Transverse colon (tissue), 4 donors: ENCODE measurements at regions not wholly inside any gene's neighbourhood (a gene's known extent, or its start where the extent isn't known, plus 50 kb on each side); places are given as distances from the start of the nearest gene placed in this dataset.

Experiments
- DNase-seq: peaks from one replicate; pipeline ENCODE4 v3.0.0-alpha.2; 2019
- H3K27ac ChIP-seq, 4 donors: fragments of 200-600 bp; sonication (generic); 2 replicates each; pipeline ENCODE4 v1.5.1; 2016 to 2018; ENCODE audit warnings: inconsistent platforms in 4 of 4
- H3K27me3 ChIP-seq: fragments of 200-600 bp; sonication (generic); 2 replicates; pipeline ENCODE4 v1.5.1; 2017; ENCODE audit warnings: inconsistent platforms
- H3K36me3 ChIP-seq, 4 donors: fragments of 200-600 bp; sonication (generic); 2 replicates each; pipeline ENCODE4 v1.5.1; 2017 to 2019; ENCODE audit warnings: inconsistent platforms in 4 of 4
- H3K4me1 ChIP-seq, 4 donors: fragments of 200-600 bp; sonication (generic); 2 replicates each; pipeline ENCODE4 v1.5.1; 2017 to 2020; ENCODE audit warnings: inconsistent platforms in 4 of 4
- H3K4me3 ChIP-seq, 4 donors: fragments of 200-600 bp; sonication (generic); 1 replicate in 1 of 4; 2 replicates in 3 of 4; pipeline versions ENCODE4 v1.5.1 to v1.6.1; 2017 to 2019; ENCODE audit warnings: inconsistent platforms in 4 of 4
- H3K9me3 ChIP-seq, 2 donors: fragments of 200-600 bp; sonication (generic); 2 replicates each; pipeline ENCODE4 v1.5.1; 2017 to 2019; ENCODE audit warnings: inconsistent platforms in 2 of 2
- EP300 ChIP-seq: sonication (generic); formaldehyde crosslinking; IDR thresholded peaks from one replicate; pipeline ENCODE4 v1.6.1; 2017; ENCODE audit warnings: antibody characterized with exemption, low read depth
- POLR2A ChIP-seq: fragments of 450-650 bp; IDR thresholded peaks from one replicate; pipeline ENCODE4 v1.6.1; 2016; ENCODE audit warnings: antibody characterized with exemption, mild to moderate bottlenecking, moderate library complexity
- POLR2AphosphoS5 ChIP-seq, 3 donors: sonication (generic); formaldehyde crosslinking; IDR thresholded peaks; one replicate each; pipeline ENCODE4 v1.6.1; 2016; ENCODE audit warnings: antibody characterized with exemption in 3 of 3
- WGBS, 2 donors: methylation state at CpG; one replicate each; pipeline ENCODE4 v1.1.5; 2018; ENCODE audit warnings: low coverage in 1 of 2; 5-methylcytosine and 5-hydroxymethylcytosine counted together
- in situ Hi-C, 4 donors: fragments of 200-750 bp; cut with MboI; loops; one replicate each; pipeline versions ENCODE4 v1.15.0 to v1.15.1; 2017; ENCODE audit warnings: low sequenced_read_pairs in 3 of 4, low pct_ligation_motif_present in 1 of 4, low pct_unique_long_range_greater_than_20kb in 1 of 4
- intact Hi-C: fragments of 100-400 bp; cut with DNase I; formaldehyde crosslinking; loops from one replicate; pipeline ENCODE4 v1.15.1; 2023; ENCODE audit warnings: low total_unique reads
- TF ChIP-seq, protein P1 (sequence below), 5 experiments: fragments of 200-600 bp in 3 of 5; fragments of 450-650 bp in 2 of 5; sonication (generic) in 3 of 5; IDR thresholded peaks; 1 replicate in 2 of 5; 2 replicates in 3 of 5; pipeline ENCODE4 v1.5.1; 2016 to 2017; ENCODE audit warnings: antibody characterized with exemption in 5 of 5, inconsistent platforms in 3 of 5, mild to moderate bottlenecking in 2 of 5, moderate library complexity in 1 of 5

GRCh38 chr14:73789989-73790581, 61.5 kb upstream of the PTGR2 start:
- in situ Hi-C loops = no loop called here
- no peak overlapping the region for H3K4me3 ChIP-seq
- H3K36me3 ChIP-seq = no peaks in the 10 kb centered on the region
- H3K4me1 ChIP-seq = peaks cover 42 to 59% (median 50%) of the 10 kb centered on the region in 4 donors
- H3K9me3 ChIP-seq = no peaks in the 10 kb centered on the region
- DNase-seq = peak; percentile 56
- peak overlapping the region; percentile 99 for H3K27ac ChIP-seq
- TF ChIP-seq POLR2AphosphoS5 (IDR thresholded peaks at IDR 0.05) (peak; percentile 64 to 86 (median 80)), EP300 (peak; percentile 95), POLR2A (peak; percentile 60)
- TF ChIP-seq, protein P1, sequence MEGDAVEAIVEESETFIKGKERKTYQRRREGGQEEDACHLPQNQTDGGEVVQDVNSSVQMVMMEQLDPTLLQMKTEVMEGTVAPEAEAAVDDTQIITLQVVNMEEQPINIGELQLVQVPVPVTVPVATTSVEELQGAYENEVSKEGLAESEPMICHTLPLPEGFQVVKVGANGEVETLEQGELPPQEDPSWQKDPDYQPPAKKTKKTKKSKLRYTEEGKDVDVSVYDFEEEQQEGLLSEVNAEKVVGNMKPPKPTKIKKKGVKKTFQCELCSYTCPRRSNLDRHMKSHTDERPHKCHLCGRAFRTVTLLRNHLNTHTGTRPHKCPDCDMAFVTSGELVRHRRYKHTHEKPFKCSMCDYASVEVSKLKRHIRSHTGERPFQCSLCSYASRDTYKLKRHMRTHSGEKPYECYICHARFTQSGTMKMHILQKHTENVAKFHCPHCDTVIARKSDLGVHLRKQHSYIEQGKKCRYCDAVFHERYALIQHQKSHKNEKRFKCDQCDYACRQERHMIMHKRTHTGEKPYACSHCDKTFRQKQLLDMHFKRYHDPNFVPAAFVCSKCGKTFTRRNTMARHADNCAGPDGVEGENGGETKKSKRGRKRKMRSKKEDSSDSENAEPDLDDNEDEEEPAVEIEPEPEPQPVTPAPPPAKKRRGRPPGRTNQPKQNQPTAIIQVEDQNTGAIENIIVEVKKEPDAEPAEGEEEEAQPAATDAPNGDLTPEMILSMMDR (IDR thresholded peaks at IDR 0.05) = no peak
- intact Hi-C loops = loop anchor here (2.0 to 5.0 kb wide), 2 partner anchors 33 to 48 kb away; no protein-coding TSS in a partner anchor
- WGBS, 2 donors = 30 to 59% methylated on average over 2 to 10 of the region's 10 CpGs
- H3K27me3 ChIP-seq = no peaks in the 10 kb centered on the region

- Histone ChIP-seq H3K4me3 (no peak overlapping the region), H3K9me3 (no peaks in the 10 kb centered on the region), H3K27ac (peak overlapping the region; percentile 99), H3K27me3 (no peaks in the 10 kb centered on the region), H3K36me3 (no peaks in the 10 kb centered on the region), H3K4me1 (peaks cover 45 to 61% (median 54%) of the 10 kb centered on the region in 4 donors)
- WGBS, 2 donors = 92% methylated on average over 6 of the region's 6 CpGs; no CpG with 5 or more reads in 1 of the 2 donors
- no peak for TF ChIP-seq EP300
- TF ChIP-seq POLR2A = no peak
- TF ChIP-seq, protein P1 (IDR thresholded peaks at IDR 0.05) = no peak
- no peak for TF ChIP-seq POLR2AphosphoS5 (IDR thresholded peaks at IDR 0.05)
- in situ Hi-C loops = no loop called here
- intact Hi-C loops = loop anchor here (5.0 kb wide), 1 partner anchor 47 kb away; no protein-coding TSS in a partner anchor
- DNase-seq = no peak
Observed at GRCh38 chr14:73788701-73789551, 62.7 kb upstream of the PTGR2 start.

- Histone ChIP-seq H3K27ac (peak overlapping the region; percentile 99), H3K4me1 (peaks cover 52 to 67% (median 59%) of the 10 kb centered on the region in 4 donors), H3K9me3 (no peaks in the 10 kb centered on the region), H3K36me3 (no peaks in the 10 kb centered on the region), H3K27me3 (no peaks in the 10 kb centered on the region), H3K4me3 (peak overlapping the region in 1 of 4 donors; percentile 77)
- DNase-seq = no peak
- TF ChIP-seq, protein P1 (IDR thresholded peaks at IDR 0.05) = no peak
- no peak for TF ChIP-seq EP300
- no peak for TF ChIP-seq POLR2A
- no peak for TF ChIP-seq POLR2AphosphoS5 (IDR thresholded peaks at IDR 0.05)
- intact Hi-C loops (loop anchor here (5.0 kb wide), 1 partner anchor 46 kb away; no protein-coding TSS in a partner anchor), in situ Hi-C loops (no loop called here)
- WGBS, 2 donors = 61% methylated on average over 4 of the region's 4 CpGs; no CpG with 5 or more reads in 1 of the 2 donors
Observed at GRCh38 chr14:73788317-73788598, 63.4 kb upstream of the PTGR2 start.

GRCh38 chr14:73787486-73788316, 63.9 kb upstream of the PTGR2 start:
- Histone ChIP-seq H3K36me3 (no peaks in the 10 kb centered on the region), H3K27me3 (no peaks in the 10 kb centered on the region), H3K4me3 (peak overlapping the region; percentile 60 to 89 (median 76)), H3K27ac (peak overlapping the region; percentile 99), H3K4me1 (peaks cover 55 to 73% (median 64%) of the 10 kb centered on the region in 4 donors), H3K9me3 (no peaks in the 10 kb centered on the region)
- in situ Hi-C loops (no loop called here), intact Hi-C loops (loop anchor here (5.0 kb wide), 1 partner anchor 45 kb away; no protein-coding TSS in a partner anchor)
- no peak for TF ChIP-seq POLR2AphosphoS5 (IDR thresholded peaks at IDR 0.05)
- TF ChIP-seq POLR2A = peak; percentile 22
- TF ChIP-seq, protein P1 (IDR thresholded peaks at IDR 0.05) = no peak
- 1 to 2% methylated on average over 6 to 17 of the region's 17 CpGs for WGBS, 2 donors
- DNase-seq = no peak
